HepG2 (cell line): ENCODE measurements at regions not wholly inside any gene's neighbourhood (a gene's known extent, or its start where the extent isn't known, plus 50 kb on each side); places are given as distances from the start of the nearest gene placed in this dataset.

ENCODE experiments used
- ATAC-seq: fragments of 200-7000 bp; cut with Tn5 transposase; 3 replicates; pipeline ENCODE4 v1.9.1; 2020; ENCODE audit warnings: mild to moderate bottlenecking, moderate library complexity
- BruUV-seq: library from RNA; stranded (reverse); fragments of 400-500 nt; replicated peaks from 2 replicates; lab custom pipeline; 2021; lab: Mats Ljungman, UMichigan
- CTCF ChIA-PET: fragments of 300-600 bp; formaldehyde crosslinking; extraction: SDS; loops from one replicate; lab custom pipeline; 2021; ENCODE audit warnings: low total read pairs, inconsistent platforms, low intra/inter-chr PET ratio; lab: Yijun Ruan, JAX
- POLR2A ChIA-PET: fragments of 350-600 bp; sonication (Branson Sonifier 250); formaldehyde crosslinking; loops from one replicate; lab custom pipeline; 2020; ENCODE audit warnings: antibody characterized with exemption, inconsistent platforms; lab: Yijun Ruan, JAX
- DNase-seq: peaks from one replicate; pipeline ENCODE4 v3.0.0-alpha.2; 2015; ENCODE audit warnings: low spot score
- FAIRE-seq: peaks from 3 replicates; lab custom pipeline; 2011; peaks lifted over from hg19 to GRCh38; lab: Jason Lieb, UNC
- H2AFZ ChIP-seq: one replicate; pipeline ENCODE4 v1.6.1; 2011; ENCODE audit warnings: low read length, inconsistent platforms
- H3K27ac ChIP-seq: fragments of 300-600 bp; 3 replicates; pipeline ENCODE4 v1.8.0; 2011; ENCODE audit warnings: mixed run types, mild to moderate bottlenecking, mixed read lengths, low read length, inconsistent platforms; ENCODE audit not compliant: insufficient read depth; ENCODE audit errors: extremely low read length
- H3K27me3 ChIP-seq, 2 experiments: fragments of 200-600 bp in 1 of 2; 2 replicates in 1 of 2; 3 replicates in 1 of 2; pipeline versions ENCODE4 v1.6.0 to v1.8.0; 2011; ENCODE audit warnings: low read length in 2 of 2, mild to moderate bottlenecking in 2 of 2, moderate library complexity in 2 of 2, inconsistent platforms in 1 of 2; ENCODE audit not compliant: insufficient read depth in 2 of 2, control insufficient read depth in 1 of 2
- H3K36me3 ChIP-seq, 2 experiments: fragments of 200-600 bp in 1 of 2; replicated peaks in 1 of 2; 2 replicates in 1 of 2; 3 replicates in 1 of 2; pipeline versions ENCODE4 v1.5.1 to v1.8.0; 2011; ENCODE audit warnings: low read length in 2 of 2, inconsistent platforms in 1 of 2; ENCODE audit not compliant: insufficient read depth in 2 of 2, control insufficient read depth in 1 of 2
- H3K4me1 ChIP-seq: 2 replicates; pipeline ENCODE4 v1.5.1; 2012; ENCODE audit warnings: low read length, inconsistent platforms; ENCODE audit not compliant: insufficient read depth
- H3K4me2 ChIP-seq: 2 replicates; pipeline ENCODE4 v1.6.0; 2011; ENCODE audit warnings: low read depth, low read length, inconsistent platforms
- H3K4me3 ChIP-seq, 3 experiments: fragments of 200-600 bp in 1 of 3; sonication (generic), shearing (Covaris generic) in 1 of 3; replicated peaks in 1 of 3; 2 replicates each; pipeline ENCODE4 v1.5.1; 2011 to 2016; ENCODE audit warnings: low read length in 3 of 3, inconsistent platforms in 2 of 3, low read depth in 2 of 3, mild to moderate bottlenecking in 2 of 3, control low read depth in 1 of 3, mixed read lengths in 1 of 3; ENCODE audit not compliant: insufficient read depth in 1 of 3
- H3K79me2 ChIP-seq: one replicate; pipeline ENCODE4 v1.6.1; 2011; ENCODE audit warnings: low read length, inconsistent platforms; ENCODE audit not compliant: insufficient read depth
- H3K9ac ChIP-seq: 2 replicates; pipeline ENCODE4 v1.6.0; 2011; ENCODE audit warnings: mild to moderate bottlenecking, low read depth, low read length, inconsistent platforms; ENCODE audit not compliant: insufficient read depth
- H3K9me3 ChIP-seq: 2 replicates; pipeline ENCODE4 v1.5.1; 2012; ENCODE audit warnings: mild to moderate bottlenecking, low read length
- H4K20me1 ChIP-seq: 2 replicates; pipeline ENCODE4 v1.6.0; 2011; ENCODE audit warnings: inconsistent platforms, mild to moderate bottlenecking, low read length, moderate library complexity; ENCODE audit not compliant: insufficient read depth
- ATF6 ChIP-seq: sonication (generic); formaldehyde crosslinking; conservative IDR thresholded peaks from 2 replicates; pipeline ENCODE4 v1.4.0; 2020; ENCODE audit warnings: missing genetic modification reagents
- BCL6 ChIP-seq: IDR thresholded peaks from 2 replicates; pipeline ENCODE4 v1.6.1; 2016; ENCODE audit warnings: missing genetic modification reagents, missing compliant biosample characterization
- CC2D1A ChIP-seq: sonication (generic); formaldehyde crosslinking; IDR thresholded peaks from 2 replicates; pipeline ENCODE4 v1.8.1; 2023; ENCODE audit warnings: mild to moderate bottlenecking, missing genetic modification reagents
- E2F1 ChIP-seq: sonication (generic); formaldehyde crosslinking; IDR thresholded peaks from 2 replicates; pipeline ENCODE4 v1.5.0; 2020; ENCODE audit warnings: missing genetic modification reagents
- GPBP1L1 ChIP-seq: sonication (generic); formaldehyde crosslinking; IDR thresholded peaks from 2 replicates; pipeline ENCODE4 v1.5.0; 2020; ENCODE audit warnings: mild to moderate bottlenecking, missing genetic modification reagents
- ISL2 ChIP-seq: sonication (generic); formaldehyde crosslinking; IDR thresholded peaks from 2 replicates; pipeline ENCODE4 v1.5.0; 2020; ENCODE audit warnings: missing genetic modification reagents
- LCORL ChIP-seq, 2 experiments: fragments of 450-650 bp in 1 of 2; sonication (generic) in 1 of 2; formaldehyde crosslinking in 1 of 2; IDR thresholded peaks; 2 replicates each; pipeline versions ENCODE4 v1.5.0 to v1.6.1; 2017 to 2020; ENCODE audit warnings: antibody characterized with exemption in 1 of 2, missing genetic modification reagents in 1 of 2
- STAT6 ChIP-seq: sonication (generic); formaldehyde crosslinking; IDR thresholded peaks from 2 replicates; pipeline ENCODE4 v1.4.0; 2020; ENCODE audit warnings: missing genetic modification reagents, mild to moderate bottlenecking, borderline replicate concordance
- ZNF136 ChIP-seq: sonication (generic); formaldehyde crosslinking; IDR thresholded peaks from 2 replicates; pipeline ENCODE4 v1.8.1; 2022; ENCODE audit warnings: low read depth, mild to moderate bottlenecking, moderate library complexity, missing genetic modification reagents
- ZNF20 ChIP-seq: sonication (generic); formaldehyde crosslinking; IDR thresholded peaks from 2 replicates; pipeline ENCODE4 v1.4.0; 2020; ENCODE audit warnings: mild to moderate bottlenecking, moderate library complexity, missing genetic modification reagents
- ZNF878 ChIP-seq: sonication (generic); formaldehyde crosslinking; IDR thresholded peaks from 2 replicates; pipeline ENCODE4 v1.8.1; 2023; ENCODE audit warnings: mild to moderate bottlenecking, missing genetic modification reagents, moderate library complexity
- ZSCAN9 ChIP-seq: IDR thresholded peaks from 2 replicates; pipeline ENCODE4 v1.6.1; 2016; ENCODE audit warnings: borderline replicate concordance
- WGBS: methylation state at CpG from one replicate; pipeline ENCODE4 v1.1.6; 2017; ENCODE audit warnings: low lambda C conversion rate; 5-methylcytosine and 5-hydroxymethylcytosine counted together
- in situ Hi-C: cut with HindIII; loops from 2 replicates; pipeline ENCODE4 v1.10.0; 2017; ENCODE audit warnings: low pct_unique_long_range_greater_than_20kb; ENCODE audit not compliant: extremely low pct_ligation_motif_present
- intact Hi-C: fragments of 100-400 bp; cut with micrococcal nuclease; formaldehyde crosslinking; loops from one replicate; pipeline ENCODE4 v1.10.0; 2022; ENCODE audit not compliant: unreplicated experiment

GRCh38 chrY:14145614-14146013 is 89.6 kb downstream of the VCY1B start:
- Histone ChIP-seq H3K4me2 (no peak overlapping the region), H3K36me3 (no peaks in the 10 kb centered on the region), H4K20me1 (no peaks in the 10 kb centered on the region), H3K4me1 (no peaks in the 10 kb centered on the region), H3K27ac (no peak overlapping the region), H3K27me3 (no peaks in the 10 kb centered on the region), H2AFZ (no peak overlapping the region), H3K4me3 (no peak overlapping the region), H3K79me2 (no peaks in the 10 kb centered on the region), H3K9me3 (no peaks in the 10 kb centered on the region), H3K9ac (no peak overlapping the region)
- FAIRE-seq (no peak), DNase-seq (no peak), ATAC-seq (no peak)
- in situ Hi-C loops, result no loop called here
- intact Hi-C loops, result no loop called here
- no TSS peak for BruUV-seq
- ChIA-PET POLR2A (no interaction called here), CTCF (no interaction called here)
- no peak for TF ChIP-seq BCL6 (CRISPR knock-in tag)

- ChIA-PET CTCF (no interaction called here), POLR2A (no interaction called here)
- Histone ChIP-seq H3K9me3 (no peaks in the 10 kb centered on the region), H3K27ac (no peak overlapping the region), H2AFZ (no peak overlapping the region), H3K79me2 (no peaks in the 10 kb centered on the region), H4K20me1 (no peaks in the 10 kb centered on the region), H3K4me2 (no peak overlapping the region), H3K4me3 (no peak overlapping the region), H3K9ac (no peak overlapping the region), H3K36me3 (no peaks in the 10 kb centered on the region), H3K4me1 (no peaks in the 10 kb centered on the region), H3K27me3 (no peaks in the 10 kb centered on the region)
- intact Hi-C loops, result no loop called here
- DNase-seq, result no peak
- in situ Hi-C loops, result no loop called here
- no peak for FAIRE-seq
- 27% methylated on average over 3 of the region's 3 CpGs for WGBS
- no peak for ATAC-seq
- no TSS peak for BruUV-seq
- TF ChIP-seq ZSCAN9 (no peak), ATF6 (CRISPR knock-in tag) (no peak), STAT6 (CRISPR knock-in tag) (no peak), CC2D1A (CRISPR knock-in tag) (no peak), GPBP1L1 (CRISPR knock-in tag) (no peak), ISL2 (no peak), LCORL (IDR thresholded peaks at IDR 0.05) (no peak), LCORL (CRISPR knock-in tag; IDR thresholded peaks at IDR 0.05) (no peak), E2F1 (CRISPR knock-in tag) (no peak), ZNF20 (CRISPR knock-in tag) (no peak), ZNF878 (CRISPR knock-in tag) (no peak), ZNF136 (CRISPR knock-in tag) (no peak)
Measured at GRCh38 chrY:14182776-14183175, 126.7 kb downstream of the VCY1B start.
